ENCODE measurements at regions not wholly inside any gene's neighbourhood (a gene's known extent, or its start where the extent isn't known, plus 50 kb on each side); places are given as distances from the start of the nearest gene placed in this dataset.

GRCh38 chrX:39133971-39134370 is 332.7 kb downstream of the MID1IP1 start:
- no peaks in the 10 kb centered on the region for H3K36me3 ChIP-seq
- no peaks in the 10 kb centered on the region for H3K9me3 ChIP-seq (ENCODE audit: low read depth)
- H3K27ac ChIP-seq = no peak overlapping the region
- TF ChIP-seq CTCF (IDR thresholded peaks at IDR 0.05; ENCODE audit: low read depth, low read length) = no peak
- DNase-seq (ENCODE audit: low read depth in 1 of 2, low spot score in 1 of 2) = peak in 1 of 2 donors; percentile 28
- H3K4me3 ChIP-seq = no peak overlapping the region
- no peaks in the 10 kb centered on the region for H3K27me3 ChIP-seq
- no peaks in the 10 kb centered on the region for H3K4me1 ChIP-seq (ENCODE audit: low read depth)

- Histone ChIP-seq H3K4me1 (ENCODE audit: low read depth) (no peaks in the 10 kb centered on the region), H3K9me3 (ENCODE audit: low read depth) (no peaks in the 10 kb centered on the region), H3K4me3 (no peak overlapping the region), H3K36me3 (no peaks in the 10 kb centered on the region), H3K27ac (no peak overlapping the region), H3K27me3 (no peaks in the 10 kb centered on the region)
- TF ChIP-seq CTCF (IDR thresholded peaks at IDR 0.05; ENCODE audit: low read depth, low read length) = no peak
- DNase-seq (ENCODE audit: low read depth in 1 of 2, low spot score in 1 of 2) = no peak
Observed at GRCh38 chrX:39137363-39137954, 336.2 kb downstream of the MID1IP1 start.

- H3K27me3 ChIP-seq = no peaks in the 10 kb centered on the region
- H3K4me1 ChIP-seq (ENCODE audit: low read depth) = no peaks in the 10 kb centered on the region
- no peak overlapping the region for H3K27ac ChIP-seq
- no peaks in the 10 kb centered on the region for H3K36me3 ChIP-seq
- H3K4me3 ChIP-seq = no peak overlapping the region
- no peaks in the 10 kb centered on the region for H3K9me3 ChIP-seq (ENCODE audit: low read depth)
- DNase-seq (ENCODE audit: low read depth in 1 of 2, low spot score in 1 of 2) = no peak
- TF ChIP-seq CTCF (IDR thresholded peaks at IDR 0.05; ENCODE audit: low read depth, low read length) = no peak
Observed at GRCh38 chrX:39140581-39140980, 339.3 kb downstream of the MID1IP1 start.

- TF ChIP-seq CTCF (IDR thresholded peaks at IDR 0.05; ENCODE audit: low read depth, low read length) = no peak
- Histone ChIP-seq H3K4me1 (ENCODE audit: low read depth) (peaks cover 2% of the 10 kb centered on the region), H3K27ac (no peak overlapping the region), H3K36me3 (no peaks in the 10 kb centered on the region), H3K9me3 (ENCODE audit: low read depth) (no peaks in the 10 kb centered on the region), H3K4me3 (no peak overlapping the region), H3K27me3 (no peaks in the 10 kb centered on the region)
- no peak for DNase-seq (ENCODE audit: low read depth in 1 of 2, low spot score in 1 of 2)
Observed at GRCh38 chrX:39144323-39144722, 343.1 kb downstream of the MID1IP1 start.

- peaks cover 7% of the 10 kb centered on the region for H3K4me1 ChIP-seq (ENCODE audit: low read depth)
- no peaks in the 10 kb centered on the region for H3K27me3 ChIP-seq
- H3K27ac ChIP-seq = no peak overlapping the region
- H3K4me3 ChIP-seq = no peak overlapping the region
- H3K36me3 ChIP-seq = no peaks in the 10 kb centered on the region
- DNase-seq (ENCODE audit: low read depth in 1 of 2, low spot score in 1 of 2) = no peak
- no peaks in the 10 kb centered on the region for H3K9me3 ChIP-seq (ENCODE audit: low read depth)
- TF ChIP-seq CTCF (IDR thresholded peaks at IDR 0.05; ENCODE audit: low read depth, low read length) = no peak
Observed at GRCh38 chrX:39144956-39145355, 343.7 kb downstream of the MID1IP1 start.

- DNase-seq (ENCODE audit: low read depth in 1 of 2, low spot score in 1 of 2) = no peak
- no peaks in the 10 kb centered on the region for H3K9me3 ChIP-seq (ENCODE audit: low read depth)
- no peak for TF ChIP-seq CTCF (IDR thresholded peaks at IDR 0.05; ENCODE audit: low read depth, low read length)
- no peak overlapping the region for H3K27ac ChIP-seq
- peaks cover 16% of the 10 kb centered on the region for H3K4me1 ChIP-seq (ENCODE audit: low read depth)
- no peak overlapping the region for H3K4me3 ChIP-seq
- no peaks in the 10 kb centered on the region for H3K27me3 ChIP-seq
- H3K36me3 ChIP-seq = no peaks in the 10 kb centered on the region
Observed at GRCh38 chrX:39145859-39146258, 344.6 kb downstream of the MID1IP1 start.
